Progenitor cell of endocrine pancreas (in vitro differentiated cells): ENCODE measurements at regions not wholly inside any gene's neighbourhood (a gene's known extent, or its start where the extent isn't known, plus 50 kb on each side); places are given as distances from the start of the nearest gene placed in this dataset.
A peak's percentile ranks its signal among the peaks of the same experiment; 100 is the strongest.

ENCODE experiments used
- DNase-seq: peaks from one replicate; pipeline ENCODE4 v3.0.0; 2021; ENCODE audit warnings: low spot score; ENCODE audit not compliant: unreplicated experiment
- H3K27ac Mint-ChIP-seq: 2 replicates; pipeline ENCODE4 v1.8.0; 2021; ENCODE audit warnings: mild to moderate bottlenecking, moderate library complexity, mixed read lengths
- H3K27me3 Mint-ChIP-seq: 2 replicates; pipeline ENCODE4 v1.8.0; 2021; ENCODE audit warnings: mixed read lengths
- H3K36me3 Mint-ChIP-seq: 2 replicates; pipeline ENCODE4 v1.8.0; 2022; ENCODE audit warnings: mixed read lengths; ENCODE audit not compliant: insufficient read depth
- H3K4me1 Mint-ChIP-seq: 2 replicates; pipeline ENCODE4 v1.8.0; 2021; ENCODE audit warnings: low read depth, mixed read lengths
- H3K4me3 Mint-ChIP-seq: 2 replicates; pipeline ENCODE4 v1.8.0; 2021; ENCODE audit warnings: low read depth, mild to moderate bottlenecking, moderate library complexity, mixed read lengths
- H3K9me3 Mint-ChIP-seq: 2 replicates; pipeline ENCODE4 v1.8.0; 2021; ENCODE audit warnings: low read depth, mixed read lengths
- TF ChIP-seq, protein P1 (sequence below): fragments of 200-600 bp; sonication (generic); IDR thresholded peaks from one replicate; pipeline ENCODE4 v1.5.0; 2021; ENCODE audit warnings: antibody characterized with exemption, mild to moderate bottlenecking; ENCODE audit not compliant: unreplicated experiment

DNA sequence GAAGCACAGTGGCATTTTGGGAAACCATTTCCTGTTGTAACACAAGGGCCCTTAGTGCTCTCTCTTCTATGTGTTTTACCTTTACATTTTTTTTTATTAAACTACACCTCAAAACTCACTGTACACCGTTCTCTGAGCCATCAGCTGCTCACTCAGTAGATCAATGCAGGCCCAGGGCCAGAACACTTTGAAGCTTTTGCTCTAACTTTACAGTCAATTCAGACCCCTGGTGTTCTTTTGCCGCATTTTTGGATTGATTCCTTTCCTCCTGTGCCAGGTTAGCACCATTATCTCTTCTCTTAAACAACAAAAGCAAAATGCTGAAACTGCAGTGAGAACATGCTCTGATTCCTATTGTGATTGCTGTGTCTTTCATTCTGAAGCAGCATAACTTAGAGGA, 269.8 kb upstream of the RGMB start:
- H3K4me1 Mint-ChIP-seq, result peaks cover 17% of the 10 kb centered on the region

GRCh38 chr5:98504505-98504904, 269.0 kb upstream of the RGMB start:
- TF ChIP-seq, protein P1, sequence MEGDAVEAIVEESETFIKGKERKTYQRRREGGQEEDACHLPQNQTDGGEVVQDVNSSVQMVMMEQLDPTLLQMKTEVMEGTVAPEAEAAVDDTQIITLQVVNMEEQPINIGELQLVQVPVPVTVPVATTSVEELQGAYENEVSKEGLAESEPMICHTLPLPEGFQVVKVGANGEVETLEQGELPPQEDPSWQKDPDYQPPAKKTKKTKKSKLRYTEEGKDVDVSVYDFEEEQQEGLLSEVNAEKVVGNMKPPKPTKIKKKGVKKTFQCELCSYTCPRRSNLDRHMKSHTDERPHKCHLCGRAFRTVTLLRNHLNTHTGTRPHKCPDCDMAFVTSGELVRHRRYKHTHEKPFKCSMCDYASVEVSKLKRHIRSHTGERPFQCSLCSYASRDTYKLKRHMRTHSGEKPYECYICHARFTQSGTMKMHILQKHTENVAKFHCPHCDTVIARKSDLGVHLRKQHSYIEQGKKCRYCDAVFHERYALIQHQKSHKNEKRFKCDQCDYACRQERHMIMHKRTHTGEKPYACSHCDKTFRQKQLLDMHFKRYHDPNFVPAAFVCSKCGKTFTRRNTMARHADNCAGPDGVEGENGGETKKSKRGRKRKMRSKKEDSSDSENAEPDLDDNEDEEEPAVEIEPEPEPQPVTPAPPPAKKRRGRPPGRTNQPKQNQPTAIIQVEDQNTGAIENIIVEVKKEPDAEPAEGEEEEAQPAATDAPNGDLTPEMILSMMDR, result no peak
- peaks cover 24% of the 10 kb centered on the region for H3K4me1 Mint-ChIP-seq
- H3K27ac Mint-ChIP-seq, result no peak overlapping the region
- DNase-seq, result no peak
- no peak overlapping the region for H3K4me3 Mint-ChIP-seq
- no peaks in the 10 kb centered on the region for H3K36me3 Mint-ChIP-seq
- H3K9me3 Mint-ChIP-seq, result no peaks in the 10 kb centered on the region
- no peaks in the 10 kb centered on the region for H3K27me3 Mint-ChIP-seq

More for the DNA sequence above, 269.8 kb upstream of the RGMB start:
- Mint-ChIP-seq H3K36me3 (no peaks in the 10 kb centered on the region), H3K9me3 (no peaks in the 10 kb centered on the region), H3K27me3 (no peaks in the 10 kb centered on the region), H3K27ac (no peak overlapping the region), H3K4me3 (no peak overlapping the region)
- TF ChIP-seq, protein P1, result no peak
- DNase-seq, result no peak

- Mint-ChIP-seq H3K36me3 (no peaks in the 10 kb centered on the region), H3K4me3 (peak overlapping the region; percentile 36), H3K9me3 (no peaks in the 10 kb centered on the region), H3K27me3 (no peaks in the 10 kb centered on the region), H3K4me1 (peaks cover 34% of the 10 kb centered on the region), H3K27ac (peak overlapping the region; percentile 60)
- DNase-seq, result no peak
- TF ChIP-seq, protein P1, result no peak
Measured at GRCh38 chr5:98510143-98510985, 263.1 kb upstream of the RGMB start.

DNA sequence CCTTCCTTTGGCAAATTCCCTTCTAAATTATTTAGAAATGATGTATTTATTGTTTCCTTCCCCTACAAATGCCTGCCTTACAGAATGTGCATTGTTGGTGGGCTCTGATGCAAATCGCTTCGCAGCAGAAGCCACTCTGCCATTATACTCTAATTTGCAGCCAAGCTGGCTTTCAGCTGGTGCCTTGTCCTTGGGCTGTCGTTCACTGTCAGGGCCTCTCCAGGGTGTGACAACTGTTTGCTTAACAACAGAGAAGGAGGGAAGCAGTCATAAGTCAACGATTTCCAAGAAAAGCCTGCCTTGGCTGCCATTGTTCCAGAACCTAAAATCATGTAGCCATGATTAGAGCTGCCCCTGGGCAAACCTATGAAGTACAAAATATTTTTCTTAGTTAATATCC, 260.1 kb upstream of the RGMB start:
- Mint-ChIP-seq H3K27ac (no peak overlapping the region), H3K27me3 (no peaks in the 10 kb centered on the region), H3K4me1 (peaks cover 41% of the 10 kb centered on the region), H3K4me3 (no peak overlapping the region), H3K36me3 (no peaks in the 10 kb centered on the region), H3K9me3 (no peaks in the 10 kb centered on the region)
- TF ChIP-seq, protein P1, result no peak
- DNase-seq, result no peak

DNA sequence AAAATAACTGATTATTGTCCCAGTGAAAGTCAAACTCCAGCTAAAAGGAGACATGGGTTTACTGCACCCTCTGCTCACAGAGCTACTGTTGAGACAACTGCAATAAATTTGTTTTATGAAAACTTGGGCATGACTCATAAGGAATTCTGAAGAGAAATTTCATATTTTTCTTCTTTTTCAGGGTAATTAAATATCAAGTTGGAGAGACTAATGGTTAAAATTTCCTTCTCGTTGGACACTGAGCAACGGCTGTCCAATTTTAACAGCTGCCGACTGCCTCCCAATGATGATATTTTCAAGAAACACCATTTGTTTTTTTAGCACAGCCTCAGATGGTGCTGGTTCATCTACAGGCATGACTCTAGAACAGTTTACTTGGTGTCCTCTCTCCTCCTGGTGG, 259.2 kb upstream of the RGMB start:
- H3K4me1 Mint-ChIP-seq, result peaks cover 38% of the 10 kb centered on the region

More for the DNA sequence above, 259.2 kb upstream of the RGMB start:
- H3K27ac Mint-ChIP-seq, result no peak overlapping the region
- no peaks in the 10 kb centered on the region for H3K9me3 Mint-ChIP-seq
- no peaks in the 10 kb centered on the region for H3K27me3 Mint-ChIP-seq
- no peak overlapping the region for H3K4me3 Mint-ChIP-seq
- DNase-seq, result no peak
- TF ChIP-seq, protein P1, result no peak
- H3K36me3 Mint-ChIP-seq, result no peaks in the 10 kb centered on the region
